Amniotic epithelial cell (primary cell): ENCODE measurements at regions not wholly inside any gene's neighbourhood (a gene's known extent, or its start where the extent isn't known, plus 50 kb on each side); places are given as distances from the start of the nearest gene placed in this dataset.

Source experiments
- DNase-seq: peaks from one replicate; pipeline ENCODE4 v3.0.0-alpha.2; 2010; ENCODE audit warnings: low read depth

GRCh38 chr22:27293721-27294445 is 507.7 kb downstream of the MN1 start:
- no peak for DNase-seq

GRCh38 chr22:27295040-27295439 is 506.5 kb downstream of the MN1 start:
- DNase-seq = no peak

- no peak for DNase-seq
Measured at GRCh38 chr22:27295605-27296004, 506.0 kb downstream of the MN1 start.

- no peak for DNase-seq
Measured at GRCh38 chr22:27296091-27296675, 505.4 kb downstream of the MN1 start.

GRCh38 chr22:27297125-27297524 is 504.4 kb downstream of the MN1 start:
- DNase-seq = no peak

- no peak for DNase-seq
Measured at GRCh38 chr22:27298332-27298731, 503.2 kb downstream of the MN1 start.

GRCh38 chr22:27298742-27299141 is 502.8 kb downstream of the MN1 start:
- no peak for DNase-seq

GRCh38 chr22:27299181-27300085 is 502.1 kb downstream of the MN1 start:
- peak; percentile 19 for DNase-seq

GRCh38 chr22:27300536-27301285 is 500.8 kb downstream of the MN1 start:
- DNase-seq = no peak

GRCh38 chr22:27302501-27302900 is 499.1 kb downstream of the MN1 start:
- DNase-seq = no peak

- DNase-seq = no peak
Measured at GRCh38 chr22:27303718-27304117, 497.8 kb downstream of the MN1 start.

GRCh38 chr22:27306771-27307170 is 494.8 kb downstream of the MN1 start:
- no peak for DNase-seq

GRCh38 chr22:27307545-27308247 is 493.9 kb downstream of the MN1 start:
- no peak for DNase-seq

- no peak for DNase-seq
Measured at GRCh38 chr22:27308513-27308912, 493.0 kb downstream of the MN1 start.

- no peak for DNase-seq
Measured at GRCh38 chr22:27309697-27310096, 491.9 kb downstream of the MN1 start.

GRCh38 chr22:27310966-27311697 is 490.4 kb downstream of the MN1 start:
- no peak for DNase-seq

GRCh38 chr22:27311698-27312550 is 489.6 kb downstream of the MN1 start:
- DNase-seq = peak; percentile 31

- no peak for DNase-seq
Measured at GRCh38 chr22:27312565-27312964, 489.0 kb downstream of the MN1 start.

GRCh38 chr22:27312966-27313855 is 488.3 kb downstream of the MN1 start:
- no peak for DNase-seq
